Nephron progenitor cell (in vitro differentiated cells): ENCODE measurements at regions not wholly inside any gene's neighbourhood (a gene's known extent, or its start where the extent isn't known, plus 50 kb on each side); places are given as distances from the start of the nearest gene placed in this dataset.
"Not testable (repeated sequence)": the region's sequence is repeated elsewhere in the genome, so short reads cannot be mapped to it uniquely, and the experiment has no call there.

Experiments used
- DNase-seq: peaks from one replicate; pipeline ENCODE4 v3.0.0; 2021
- H3K27ac Mint-ChIP-seq: 2 replicates; pipeline ENCODE4 v1.8.0; 2021; ENCODE audit warnings: mild to moderate bottlenecking, moderate library complexity, mixed read lengths
- H3K27me3 Mint-ChIP-seq: 2 replicates; pipeline ENCODE4 v1.8.0; 2021; ENCODE audit warnings: mild to moderate bottlenecking, low read depth, mixed read lengths; ENCODE audit not compliant: poor library complexity
- H3K36me3 Mint-ChIP-seq: 2 replicates; pipeline ENCODE4 v1.8.0; 2021; ENCODE audit warnings: low read depth, mixed read lengths
- H3K4me1 Mint-ChIP-seq: 2 replicates; pipeline ENCODE4 v1.8.0; 2021; ENCODE audit warnings: mixed read lengths
- H3K4me3 Mint-ChIP-seq: 2 replicates; pipeline ENCODE4 v1.8.0; 2021; ENCODE audit warnings: mild to moderate bottlenecking, moderate library complexity, mixed read lengths
- H3K9me3 Mint-ChIP-seq: 2 replicates; pipeline ENCODE4 v1.8.0; 2021; ENCODE audit warnings: mild to moderate bottlenecking, moderate library complexity, mixed read lengths
- TF ChIP-seq, protein P1 (sequence below): fragments of 200-600 bp; sonication (generic); IDR thresholded peaks from 2 replicates; pipeline ENCODE4 v1.5.0; 2021; ENCODE audit warnings: antibody characterized with exemption

GRCh38 chr3:87968668-87969067 lies 90.1 kb downstream of the CGGBP1 start:
- Mint-ChIP-seq H3K4me1 (no peaks in the 10 kb centered on the region), H3K9me3 (peaks cover 8% of the 10 kb centered on the region), H3K4me3 (no peak overlapping the region), H3K36me3 (peaks cover 3% of the 10 kb centered on the region), H3K27ac (no peak overlapping the region), H3K27me3 (no peaks in the 10 kb centered on the region)
- TF ChIP-seq, protein P1, sequence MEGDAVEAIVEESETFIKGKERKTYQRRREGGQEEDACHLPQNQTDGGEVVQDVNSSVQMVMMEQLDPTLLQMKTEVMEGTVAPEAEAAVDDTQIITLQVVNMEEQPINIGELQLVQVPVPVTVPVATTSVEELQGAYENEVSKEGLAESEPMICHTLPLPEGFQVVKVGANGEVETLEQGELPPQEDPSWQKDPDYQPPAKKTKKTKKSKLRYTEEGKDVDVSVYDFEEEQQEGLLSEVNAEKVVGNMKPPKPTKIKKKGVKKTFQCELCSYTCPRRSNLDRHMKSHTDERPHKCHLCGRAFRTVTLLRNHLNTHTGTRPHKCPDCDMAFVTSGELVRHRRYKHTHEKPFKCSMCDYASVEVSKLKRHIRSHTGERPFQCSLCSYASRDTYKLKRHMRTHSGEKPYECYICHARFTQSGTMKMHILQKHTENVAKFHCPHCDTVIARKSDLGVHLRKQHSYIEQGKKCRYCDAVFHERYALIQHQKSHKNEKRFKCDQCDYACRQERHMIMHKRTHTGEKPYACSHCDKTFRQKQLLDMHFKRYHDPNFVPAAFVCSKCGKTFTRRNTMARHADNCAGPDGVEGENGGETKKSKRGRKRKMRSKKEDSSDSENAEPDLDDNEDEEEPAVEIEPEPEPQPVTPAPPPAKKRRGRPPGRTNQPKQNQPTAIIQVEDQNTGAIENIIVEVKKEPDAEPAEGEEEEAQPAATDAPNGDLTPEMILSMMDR: no peak
- DNase-seq: no peak

- no peak overlapping the region for H3K27ac Mint-ChIP-seq
- no peak for DNase-seq
Observed at GRCh38 chr3:87958289-87958688, 100.5 kb downstream of the CGGBP1 start.

DNA sequence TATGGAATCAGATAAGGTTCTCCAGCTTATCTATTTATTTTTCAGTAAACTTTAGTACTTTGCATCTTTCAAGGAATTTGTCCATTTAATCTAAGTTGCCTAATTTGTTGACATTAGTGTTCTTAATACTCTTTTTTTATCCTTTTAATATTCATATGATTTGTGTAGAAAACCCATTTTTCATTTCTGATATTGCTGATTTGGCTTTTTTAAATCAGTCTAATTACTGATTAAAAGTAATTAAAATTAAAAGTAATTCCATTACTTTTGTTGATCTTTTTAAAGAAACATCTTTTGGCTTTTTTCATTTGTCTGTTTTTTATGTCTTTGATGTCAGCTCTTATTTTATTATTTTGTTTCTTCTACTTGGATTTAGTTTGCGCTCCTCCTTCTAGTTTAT lies 101.2 kb downstream of the CGGBP1 start:
- no peak overlapping the region for H3K4me3 Mint-ChIP-seq

More at GRCh38 chr3:87958289-87958688, 100.5 kb downstream of the CGGBP1 start:
- Mint-ChIP-seq H3K9me3 (no peaks in the 10 kb centered on the region), H3K4me3 (no peak overlapping the region), H3K36me3 (no peaks in the 10 kb centered on the region), H3K27me3 (no peaks in the 10 kb centered on the region), H3K4me1 (no peaks in the 10 kb centered on the region)
- TF ChIP-seq, protein P1: no peak

DNA sequence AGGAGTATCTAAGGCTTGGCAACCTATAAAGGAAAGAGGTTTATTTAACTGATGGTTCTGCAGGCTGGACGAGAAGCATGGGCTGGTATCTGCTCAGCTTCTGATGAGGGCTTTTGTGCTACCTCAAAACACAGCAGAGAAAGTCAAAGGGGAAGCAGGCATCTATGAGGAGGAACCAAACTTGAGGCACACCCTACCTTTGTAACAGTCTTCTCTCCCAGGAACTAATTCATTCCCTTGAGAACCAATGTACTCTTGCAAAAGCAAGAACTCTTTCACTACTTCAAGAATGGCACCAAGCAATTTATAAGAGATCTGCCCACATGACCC lies 109.0 kb downstream of the CGGBP1 start:
- H3K4me3 Mint-ChIP-seq: no peak overlapping the region
- peak overlapping the region; percentile 96 for H3K27ac Mint-ChIP-seq
- H3K27me3 Mint-ChIP-seq: no peaks in the 10 kb centered on the region
- DNase-seq: no peak
- TF ChIP-seq, protein P1: no peak
- no peaks in the 10 kb centered on the region for H3K36me3 Mint-ChIP-seq
- H3K9me3 Mint-ChIP-seq: peaks cover 7% of the 10 kb centered on the region
- peaks cover 32% of the 10 kb centered on the region for H3K4me1 Mint-ChIP-seq

More for the DNA sequence above, 101.2 kb downstream of the CGGBP1 start:
- no peaks in the 10 kb centered on the region for H3K27me3 Mint-ChIP-seq
- TF ChIP-seq, protein P1: no peak
- no peaks in the 10 kb centered on the region for H3K36me3 Mint-ChIP-seq
- no peak overlapping the region for H3K27ac Mint-ChIP-seq
- no peak for DNase-seq
- H3K9me3 Mint-ChIP-seq: no peaks in the 10 kb centered on the region
- no peaks in the 10 kb centered on the region for H3K4me1 Mint-ChIP-seq

DNA sequence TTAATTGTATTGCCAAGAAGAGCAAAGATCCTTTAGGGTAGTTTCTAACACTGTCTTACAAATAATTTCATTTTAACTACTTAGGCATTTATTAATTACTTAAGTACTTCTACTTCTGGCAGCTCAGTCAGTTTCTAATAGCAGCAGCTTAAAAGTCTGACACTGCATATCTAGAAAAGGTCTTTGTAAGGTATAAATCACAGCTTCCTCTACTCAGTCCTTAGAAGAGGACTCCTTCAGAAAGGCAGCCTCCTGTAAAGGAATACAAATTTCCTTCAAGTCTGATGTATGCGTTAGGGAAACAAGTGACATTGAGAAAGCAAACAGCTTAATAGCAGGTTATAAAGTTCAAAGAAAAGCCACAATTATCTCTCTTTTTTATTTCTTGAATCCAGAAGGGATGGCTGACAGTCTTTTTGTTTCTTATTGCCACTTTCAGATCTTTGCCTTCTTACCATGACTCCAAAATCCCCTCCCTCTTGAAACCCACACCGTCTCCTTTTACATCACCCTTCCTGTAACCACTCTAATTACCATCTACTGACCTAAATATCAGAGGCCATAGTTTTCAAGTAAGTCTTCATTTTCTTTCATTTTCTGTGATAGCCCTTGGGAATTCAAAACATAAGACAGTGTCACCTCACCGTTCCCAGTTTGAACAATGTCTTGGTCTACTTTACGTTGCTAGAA lies 109.5 kb downstream of the CGGBP1 start:
- H3K27me3 Mint-ChIP-seq: no peaks in the 10 kb centered on the region
- peaks cover 37% of the 10 kb centered on the region for H3K4me1 Mint-ChIP-seq
- peak overlapping the region; percentile 96 for H3K27ac Mint-ChIP-seq
- TF ChIP-seq, protein P1: no peak
- no peak for DNase-seq
- peaks cover 8% of the 10 kb centered on the region for H3K9me3 Mint-ChIP-seq
- H3K36me3 Mint-ChIP-seq: no peaks in the 10 kb centered on the region
- H3K4me3 Mint-ChIP-seq: no peak overlapping the region

GRCh38 chr3:87946007-87946406 lies 112.8 kb downstream of the CGGBP1 start:
- DNase-seq, H3K4me3 Mint-ChIP-seq, H3K27me3 Mint-ChIP-seq, H3K27ac Mint-ChIP-seq, H3K36me3 Mint-ChIP-seq, H3K9me3 Mint-ChIP-seq: not testable (repeated sequence)
- peaks cover 41% of the 10 kb centered on the region for H3K4me1 Mint-ChIP-seq

DNA sequence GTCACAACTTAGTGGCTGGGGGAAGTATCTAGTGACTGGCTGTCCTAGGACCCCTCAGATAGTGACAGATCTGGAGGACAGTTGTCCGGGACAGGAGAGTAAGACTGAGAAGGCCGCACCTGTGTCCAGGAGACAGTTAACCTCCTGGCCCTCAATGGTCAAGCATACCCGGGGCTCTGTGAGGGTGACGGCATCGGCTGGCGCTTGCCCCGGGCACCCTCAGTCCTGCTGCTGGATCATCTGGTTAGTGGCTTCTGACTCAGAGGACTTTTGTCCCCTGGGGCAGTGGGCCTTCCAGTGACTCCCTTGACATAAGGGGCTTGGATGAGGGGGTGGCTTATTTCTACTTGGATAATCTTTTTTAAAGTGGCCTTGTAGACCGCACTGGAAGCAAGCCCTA lies 116.5 kb downstream of the CGGBP1 start:
- H3K4me3 Mint-ChIP-seq, DNase-seq, H3K36me3 Mint-ChIP-seq, H3K27me3 Mint-ChIP-seq, H3K27ac Mint-ChIP-seq: not testable (repeated sequence)
- peaks cover 14% of the 10 kb centered on the region for H3K4me1 Mint-ChIP-seq
- H3K9me3 Mint-ChIP-seq: peaks cover 36% of the 10 kb centered on the region
